SW 1271 (cell line): ENCODE measurements at regions not wholly inside any gene's neighbourhood (a gene's known extent, or its start where the extent isn't known, plus 50 kb on each side); places are given as distances from the start of the nearest gene placed in this dataset.

ENCODE experiments used
- DNase-seq, 2 experiments: peaks; one replicate each; lab custom pipeline; 2025; lab: John Stamatoyannopoulos, UW

- DNase-seq, result no peak
Measured at GRCh38 chr5:17431272-17432050, 66.6 kb upstream of the TAF11L2 start.

- no peak for DNase-seq
Measured at GRCh38 chr5:17432569-17432968, 65.5 kb upstream of the TAF11L2 start.

DNA sequence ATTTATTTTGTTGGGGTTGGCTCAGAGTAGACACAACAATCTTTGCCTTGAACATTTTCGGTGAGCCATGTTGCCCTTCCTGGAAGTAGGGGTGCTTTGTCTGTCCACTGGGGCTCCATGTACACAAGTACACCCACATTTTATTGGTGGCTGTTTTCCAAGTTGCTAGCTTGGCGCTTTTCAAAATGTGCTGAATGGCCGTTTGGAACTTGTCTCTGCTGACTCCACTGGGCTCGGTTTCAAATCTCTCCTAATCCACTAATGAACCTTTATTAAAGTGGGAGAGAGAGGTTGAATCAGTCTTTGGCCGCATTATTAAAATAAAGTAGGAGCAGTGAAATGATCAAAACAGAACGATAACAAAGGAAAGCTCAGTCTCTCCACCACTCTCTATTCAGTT lies 64.6 kb upstream of the TAF11L2 start:
- no peak for DNase-seq

GRCh38 chr5:17434982-17435381 lies 63.0 kb upstream of the TAF11L2 start:
- DNase-seq, result no peak

- DNase-seq, result no peak
Measured at GRCh38 chr5:17436350-17436749, 61.7 kb upstream of the TAF11L2 start.

DNA sequence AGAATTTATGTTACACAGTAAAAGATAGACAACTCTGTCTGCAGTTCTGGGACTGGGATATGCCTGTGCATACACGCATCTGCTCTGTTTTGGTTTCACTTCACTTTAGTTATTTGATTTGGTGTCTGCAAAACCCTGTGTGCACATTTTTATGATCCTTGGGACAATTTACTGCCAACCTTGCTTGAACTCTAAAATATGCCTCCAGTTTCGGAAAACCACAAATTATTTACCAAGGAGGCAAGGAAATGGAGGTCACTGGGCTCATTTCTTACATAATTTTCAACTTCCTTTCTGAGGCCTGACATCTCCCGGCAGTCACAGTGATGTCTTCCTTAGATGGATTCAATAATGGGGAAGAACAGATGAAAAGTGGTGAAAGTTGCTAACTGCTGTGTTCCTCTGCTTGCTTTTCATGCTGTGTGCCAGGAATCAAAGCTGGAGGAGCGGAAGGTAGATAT lies 61.2 kb upstream of the TAF11L2 start:
- DNase-seq, result no peak

GRCh38 chr5:17438027-17438426 lies 60.0 kb upstream of the TAF11L2 start:
- no peak for DNase-seq

- no peak for DNase-seq
Measured at GRCh38 chr5:17439956-17440355, 58.1 kb upstream of the TAF11L2 start.

DNA sequence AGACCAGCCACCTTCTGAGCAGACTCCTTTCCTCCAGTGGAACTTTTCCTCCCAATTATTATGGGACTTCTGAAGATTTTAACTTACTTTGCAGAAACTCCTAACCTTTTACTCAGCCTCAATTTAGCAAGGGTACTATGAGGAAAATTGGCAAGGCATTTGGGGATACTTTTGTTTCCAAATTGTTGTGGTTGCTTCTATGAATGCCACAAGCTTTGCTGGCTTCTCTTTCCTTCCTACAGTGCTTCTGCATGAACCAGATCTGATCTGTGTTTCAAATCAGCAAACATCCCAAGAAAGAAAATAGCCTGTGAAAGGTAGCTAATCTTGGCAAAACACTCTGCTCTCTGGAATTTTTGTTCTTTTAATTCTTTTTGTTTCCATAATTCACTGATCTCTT lies 57.3 kb upstream of the TAF11L2 start:
- DNase-seq, result no peak

GRCh38 chr5:17441351-17441750 lies 56.7 kb upstream of the TAF11L2 start:
- DNase-seq, result no peak

GRCh38 chr5:17443333-17444130 lies 54.5 kb upstream of the TAF11L2 start:
- no peak for DNase-seq

DNA sequence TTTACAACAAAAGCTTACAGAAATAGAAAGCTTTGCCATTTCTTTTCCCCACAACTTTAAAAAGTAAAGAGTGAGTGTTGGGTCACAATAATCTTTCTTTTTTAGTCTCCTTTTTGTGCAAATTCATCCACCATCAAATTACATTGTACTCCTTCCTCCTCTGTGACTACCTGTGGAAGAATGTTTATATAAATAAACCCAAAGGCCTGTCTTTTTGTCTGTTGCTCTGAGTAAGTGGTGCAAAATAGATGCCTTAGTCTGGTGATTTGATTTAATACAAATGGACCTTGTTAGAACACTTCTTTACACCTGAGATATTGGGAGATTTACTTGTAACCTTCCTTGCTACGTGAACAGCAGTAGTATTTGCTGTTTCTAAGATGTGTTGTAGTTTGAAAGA lies 53.5 kb upstream of the TAF11L2 start:
- no peak for DNase-seq

GRCh38 chr5:17445185-17445584 lies 52.8 kb upstream of the TAF11L2 start:
- no peak for DNase-seq
